Transverse colon (tissue), 4 donors: ENCODE measurements at regions not wholly inside any gene's neighbourhood (a gene's known extent, or its start where the extent isn't known, plus 50 kb on each side); places are given as distances from the start of the nearest gene placed in this dataset.

ENCODE experiments used
- DNase-seq: peaks from one replicate; pipeline ENCODE4 v3.0.0-alpha.2; 2019
- H3K27ac ChIP-seq, 4 donors: fragments of 200-600 bp; sonication (generic); 2 replicates each; pipeline ENCODE4 v1.5.1; 2016 to 2018; ENCODE audit warnings: inconsistent platforms in 4 of 4
- H3K27me3 ChIP-seq: fragments of 200-600 bp; sonication (generic); 2 replicates; pipeline ENCODE4 v1.5.1; 2017; ENCODE audit warnings: inconsistent platforms
- H3K36me3 ChIP-seq, 4 donors: fragments of 200-600 bp; sonication (generic); 2 replicates each; pipeline ENCODE4 v1.5.1; 2017 to 2019; ENCODE audit warnings: inconsistent platforms in 4 of 4
- H3K4me1 ChIP-seq, 4 donors: fragments of 200-600 bp; sonication (generic); 2 replicates each; pipeline ENCODE4 v1.5.1; 2017 to 2020; ENCODE audit warnings: inconsistent platforms in 4 of 4
- H3K4me3 ChIP-seq, 4 donors: fragments of 200-600 bp; sonication (generic); 1 replicate in 1 of 4; 2 replicates in 3 of 4; pipeline versions ENCODE4 v1.5.1 to v1.6.1; 2017 to 2019; ENCODE audit warnings: inconsistent platforms in 4 of 4
- H3K9me3 ChIP-seq, 2 donors: fragments of 200-600 bp; sonication (generic); 2 replicates each; pipeline ENCODE4 v1.5.1; 2017 to 2019; ENCODE audit warnings: inconsistent platforms in 2 of 2
- EP300 ChIP-seq: sonication (generic); formaldehyde crosslinking; IDR thresholded peaks from one replicate; pipeline ENCODE4 v1.6.1; 2017; ENCODE audit warnings: antibody characterized with exemption, low read depth
- POLR2A ChIP-seq: fragments of 450-650 bp; IDR thresholded peaks from one replicate; pipeline ENCODE4 v1.6.1; 2016; ENCODE audit warnings: antibody characterized with exemption, mild to moderate bottlenecking, moderate library complexity
- POLR2AphosphoS5 ChIP-seq, 3 donors: sonication (generic); formaldehyde crosslinking; IDR thresholded peaks; one replicate each; pipeline ENCODE4 v1.6.1; 2016; ENCODE audit warnings: antibody characterized with exemption in 3 of 3
- WGBS, 2 donors: methylation state at CpG; one replicate each; pipeline ENCODE4 v1.1.5; 2018; ENCODE audit warnings: low coverage in 1 of 2; 5-methylcytosine and 5-hydroxymethylcytosine counted together
- in situ Hi-C, 4 donors: fragments of 200-750 bp; cut with MboI; loops; one replicate each; pipeline versions ENCODE4 v1.15.0 to v1.15.1; 2017; ENCODE audit warnings: low sequenced_read_pairs in 3 of 4, low pct_ligation_motif_present in 1 of 4, low pct_unique_long_range_greater_than_20kb in 1 of 4
- intact Hi-C: fragments of 100-400 bp; cut with DNase I; formaldehyde crosslinking; loops from one replicate; pipeline ENCODE4 v1.15.1; 2023; ENCODE audit warnings: low total_unique reads
- small RNA-seq, 4 donors: library from RNA; depleted of rRNA; stranded (forward); fragments of <200 nt; gene quantifications; one replicate each; pipeline ENCODE3, GENCODE V24; 2016
- TF ChIP-seq, protein P1 (sequence below), 5 experiments: fragments of 200-600 bp in 3 of 5; fragments of 450-650 bp in 2 of 5; sonication (generic) in 3 of 5; IDR thresholded peaks; 1 replicate in 2 of 5; 2 replicates in 3 of 5; pipeline ENCODE4 v1.5.1; 2016 to 2017; ENCODE audit warnings: antibody characterized with exemption in 5 of 5, inconsistent platforms in 3 of 5, mild to moderate bottlenecking in 2 of 5, moderate library complexity in 1 of 5

GRCh38 chr1:43009274-43009673, 50.6 kb upstream of the SLC2A1 start:
- Histone ChIP-seq H3K4me3 (no peak overlapping the region), H3K4me1 (no peaks in the 10 kb centered on the region), H3K36me3 (no peaks in the 10 kb centered on the region), H3K9me3 (no peaks in the 10 kb centered on the region), H3K27ac (no peak overlapping the region), H3K27me3 (peaks cover 35% of the 10 kb centered on the region)
- TF ChIP-seq EP300 = no peak
- no peak for TF ChIP-seq POLR2A
- no peak for TF ChIP-seq POLR2AphosphoS5 (IDR thresholded peaks at IDR 0.05)
- in situ Hi-C loops = no loop called here
- WGBS, 2 donors = 38 to 46% methylated on average over 2 of the region's 2 CpGs
- no peak for DNase-seq
- intact Hi-C loops = no loop called here

DNA sequence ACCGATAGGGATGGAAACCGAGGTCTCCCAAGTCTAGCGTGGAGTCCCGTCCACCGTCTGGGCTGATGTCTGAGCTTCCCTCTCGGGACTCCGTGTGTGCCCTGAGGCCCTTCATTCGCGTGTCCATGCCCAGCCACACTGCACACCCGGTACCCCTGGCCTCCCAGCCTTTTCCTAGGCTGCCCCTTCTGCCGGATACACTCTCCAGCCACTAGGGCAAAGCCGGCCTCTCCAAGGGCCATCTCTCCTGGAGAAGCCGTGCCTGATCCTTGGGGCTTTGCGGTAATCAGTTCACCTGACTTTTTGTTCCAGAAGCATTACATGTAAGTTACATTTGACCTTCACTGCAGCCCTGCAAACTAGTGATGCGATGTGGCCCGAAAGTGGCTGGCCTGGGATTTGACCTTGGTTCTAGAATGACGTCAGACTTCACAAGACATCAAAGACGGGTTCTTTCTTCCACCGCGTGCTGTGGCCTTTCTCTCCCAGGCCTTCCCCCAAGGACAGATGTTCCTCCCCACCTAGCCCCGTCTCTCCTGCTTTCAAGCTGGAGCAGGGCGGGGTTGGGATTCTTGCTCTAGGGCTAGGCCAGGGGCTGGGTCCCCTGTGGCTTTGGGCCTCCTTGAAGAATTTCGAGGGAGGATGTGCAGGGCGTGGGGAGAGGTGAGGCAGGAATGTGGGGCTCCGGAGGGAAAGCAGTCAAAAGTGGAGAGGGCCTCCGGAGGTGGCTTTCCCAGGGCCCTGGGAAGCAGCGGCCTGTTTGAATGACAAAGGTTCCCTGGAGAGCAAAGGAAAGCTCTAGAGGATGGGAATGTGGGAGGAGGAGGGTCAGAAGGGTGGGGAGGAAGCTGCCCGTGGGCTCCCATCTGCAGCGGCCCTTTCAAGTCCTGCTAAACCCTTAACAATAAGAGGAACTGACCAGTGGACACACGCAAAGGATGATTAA, 49.7 kb upstream of the SLC2A1 start:
- Histone ChIP-seq H3K27ac (no peak overlapping the region), H3K4me3 (no peak overlapping the region), H3K27me3 (peaks cover 35% of the 10 kb centered on the region), H3K4me1 (no peaks in the 10 kb centered on the region), H3K36me3 (no peaks in the 10 kb centered on the region), H3K9me3 (no peaks in the 10 kb centered on the region)
- WGBS, 2 donors = 87 to 90% methylated on average over 6 to 29 of the region's 30 CpGs
- in situ Hi-C loops (no loop called here), intact Hi-C loops (no loop called here)
- DNase-seq = no peak
- TF ChIP-seq, protein P1, sequence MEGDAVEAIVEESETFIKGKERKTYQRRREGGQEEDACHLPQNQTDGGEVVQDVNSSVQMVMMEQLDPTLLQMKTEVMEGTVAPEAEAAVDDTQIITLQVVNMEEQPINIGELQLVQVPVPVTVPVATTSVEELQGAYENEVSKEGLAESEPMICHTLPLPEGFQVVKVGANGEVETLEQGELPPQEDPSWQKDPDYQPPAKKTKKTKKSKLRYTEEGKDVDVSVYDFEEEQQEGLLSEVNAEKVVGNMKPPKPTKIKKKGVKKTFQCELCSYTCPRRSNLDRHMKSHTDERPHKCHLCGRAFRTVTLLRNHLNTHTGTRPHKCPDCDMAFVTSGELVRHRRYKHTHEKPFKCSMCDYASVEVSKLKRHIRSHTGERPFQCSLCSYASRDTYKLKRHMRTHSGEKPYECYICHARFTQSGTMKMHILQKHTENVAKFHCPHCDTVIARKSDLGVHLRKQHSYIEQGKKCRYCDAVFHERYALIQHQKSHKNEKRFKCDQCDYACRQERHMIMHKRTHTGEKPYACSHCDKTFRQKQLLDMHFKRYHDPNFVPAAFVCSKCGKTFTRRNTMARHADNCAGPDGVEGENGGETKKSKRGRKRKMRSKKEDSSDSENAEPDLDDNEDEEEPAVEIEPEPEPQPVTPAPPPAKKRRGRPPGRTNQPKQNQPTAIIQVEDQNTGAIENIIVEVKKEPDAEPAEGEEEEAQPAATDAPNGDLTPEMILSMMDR (IDR thresholded peaks at IDR 0.05) = no peak
- TF ChIP-seq POLR2A = no peak
- TF ChIP-seq EP300 = no peak

Small RNA genes in the stretch of these regions (small RNA-seq; reads per million reads assigned to genes)
- 0 reads per million in 4 donors for gene RF00026
